Stimulated activated CD8-positive, alpha-beta memory T cell treated with anti-CD3 and anti-CD28 coated beads, Interleukin-12 subunit alpha, Interleukin-12 subunit beta, amount 100 ng/mL, for 4 hours (primary cell): ENCODE measurements at regions not wholly inside any gene's neighbourhood (a gene's known extent, or its start where the extent isn't known, plus 50 kb on each side); places are given as distances from the start of the nearest gene placed in this dataset.

Experiments used
- DNase-seq: peaks from one replicate; pipeline ENCODE4 v3.0.0-alpha.2; 2020; ENCODE audit warnings: low read depth

DNA sequence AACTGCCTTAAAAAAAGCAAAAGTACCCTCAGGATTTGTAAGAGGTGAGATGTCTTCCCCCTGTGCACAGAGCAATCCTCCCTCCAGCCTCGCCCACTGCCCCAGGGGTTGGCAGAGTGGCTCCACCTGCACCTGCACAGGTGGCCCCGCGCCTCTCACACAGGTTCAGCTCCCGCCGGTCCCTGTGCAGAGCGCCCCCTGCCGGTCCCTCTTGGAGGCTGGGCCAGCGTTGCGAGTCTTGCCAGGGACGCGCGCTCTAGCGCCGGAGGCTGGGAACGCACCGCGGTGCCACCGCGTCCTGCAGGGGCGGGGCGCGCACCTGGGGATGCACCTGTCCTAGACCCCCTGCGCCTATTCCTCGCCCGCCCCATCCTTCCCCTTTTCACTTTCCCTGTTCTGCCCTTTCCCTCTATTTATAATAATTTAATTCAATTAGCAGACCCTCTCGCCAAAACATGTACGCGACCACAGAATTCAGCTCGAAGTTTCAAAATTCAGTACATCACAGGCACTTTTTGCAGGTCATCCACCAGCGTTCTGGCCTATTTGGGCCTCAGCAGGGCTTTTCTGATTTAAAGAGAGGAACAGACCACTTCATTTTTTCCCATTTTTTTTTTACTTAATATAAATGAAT lies 618.6 kb downstream of the AACS start:
- no peak for DNase-seq

DNA sequence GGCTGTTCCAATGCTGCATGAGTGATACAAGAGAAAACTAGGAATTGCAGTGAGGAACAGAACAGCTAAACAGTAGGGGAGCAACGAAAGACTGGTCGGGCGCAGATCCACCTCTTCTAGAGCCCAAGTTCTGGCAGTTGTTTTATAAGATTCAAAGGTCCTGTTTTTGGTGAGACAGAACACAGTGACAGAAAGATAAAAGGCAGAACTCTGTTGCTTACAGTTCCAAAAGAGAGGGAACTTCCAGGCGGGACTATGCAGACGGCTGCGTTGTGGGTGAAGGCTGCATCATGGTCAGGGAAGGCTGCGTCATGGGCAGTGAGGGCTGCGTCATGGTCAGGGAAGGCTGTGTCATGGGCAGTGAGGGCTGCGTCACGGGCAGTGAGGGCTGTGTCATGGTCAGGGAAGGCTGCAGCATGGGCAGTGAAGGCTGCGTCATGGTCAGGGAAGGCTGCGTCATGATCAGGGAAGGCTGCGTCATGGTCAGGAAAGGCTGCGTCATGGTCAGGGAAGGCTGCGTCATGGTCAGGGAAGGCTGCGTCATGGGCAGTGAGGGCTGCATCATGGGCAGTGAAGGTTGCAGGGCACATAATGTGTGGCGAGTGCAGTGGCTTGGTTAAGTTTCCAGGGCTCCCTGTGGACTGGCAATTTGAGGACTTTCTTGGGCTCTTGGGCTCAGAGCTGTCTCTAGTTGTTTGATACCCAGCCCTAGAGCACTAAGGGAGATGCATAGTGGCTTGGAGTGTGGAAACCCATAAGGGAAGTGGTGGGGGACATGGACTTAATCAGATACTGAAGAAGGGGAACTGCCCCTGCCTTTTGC lies 619.9 kb downstream of the AACS start:
- no peak for DNase-seq

DNA sequence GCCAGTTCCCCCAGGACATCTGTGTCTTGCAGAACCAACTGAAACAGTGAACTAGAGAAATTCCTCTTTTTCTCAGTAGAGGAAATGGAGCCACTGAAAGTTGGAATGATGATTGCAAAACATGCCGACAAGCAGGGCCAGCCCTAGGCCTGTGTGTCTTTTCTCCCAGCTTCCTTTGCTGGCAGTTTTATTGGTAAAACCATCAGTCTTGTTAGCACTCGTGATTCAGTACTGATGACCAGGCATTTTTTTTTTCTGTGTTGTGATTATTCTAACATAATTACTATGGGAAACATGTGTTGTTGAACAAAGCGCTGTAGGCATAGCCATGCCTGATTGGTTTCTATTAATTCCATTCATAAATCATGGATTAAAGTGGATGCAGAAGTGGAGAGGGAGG lies 620.7 kb downstream of the AACS start:
- no peak for DNase-seq

DNA sequence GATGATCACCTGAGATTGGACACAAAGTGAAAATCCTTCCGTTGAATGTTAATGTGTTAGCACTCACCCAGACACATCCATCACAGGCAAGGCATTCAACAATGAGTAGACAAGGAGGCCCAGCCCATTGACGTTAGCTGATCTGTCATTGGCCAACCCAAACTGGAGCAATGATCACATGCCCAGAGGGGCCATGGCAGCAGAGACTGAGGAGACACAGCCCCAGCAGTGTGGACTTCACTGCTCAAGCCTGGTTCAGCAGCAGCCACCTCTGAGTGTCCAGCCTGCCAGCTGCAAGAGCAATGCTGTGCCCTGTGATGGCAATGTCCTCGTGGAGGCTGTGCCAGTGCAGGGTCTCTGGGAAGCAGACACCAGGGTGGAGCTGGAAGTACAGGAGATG lies 622.2 kb downstream of the AACS start:
- no peak for DNase-seq

DNA sequence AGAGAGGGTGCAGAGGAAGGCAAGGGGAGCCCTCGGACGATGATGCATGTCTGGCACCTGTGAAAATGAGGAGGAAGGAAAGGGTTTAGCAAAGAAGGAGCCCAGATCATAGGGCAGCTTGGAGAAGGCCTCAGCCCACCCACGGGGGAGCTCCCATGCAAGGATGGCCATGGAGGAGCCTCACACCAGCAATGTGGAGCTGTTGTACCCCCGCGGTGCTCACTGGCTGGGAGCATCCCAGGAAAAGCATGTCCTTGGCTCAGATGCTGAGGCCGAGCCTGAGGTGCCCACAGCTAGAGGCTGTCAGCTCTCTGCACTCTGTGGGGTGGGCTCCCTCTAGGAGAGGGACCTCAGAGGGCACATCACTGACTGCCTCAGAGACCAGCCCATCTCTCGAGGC lies 622.6 kb downstream of the AACS start:
- DNase-seq: no peak

DNA sequence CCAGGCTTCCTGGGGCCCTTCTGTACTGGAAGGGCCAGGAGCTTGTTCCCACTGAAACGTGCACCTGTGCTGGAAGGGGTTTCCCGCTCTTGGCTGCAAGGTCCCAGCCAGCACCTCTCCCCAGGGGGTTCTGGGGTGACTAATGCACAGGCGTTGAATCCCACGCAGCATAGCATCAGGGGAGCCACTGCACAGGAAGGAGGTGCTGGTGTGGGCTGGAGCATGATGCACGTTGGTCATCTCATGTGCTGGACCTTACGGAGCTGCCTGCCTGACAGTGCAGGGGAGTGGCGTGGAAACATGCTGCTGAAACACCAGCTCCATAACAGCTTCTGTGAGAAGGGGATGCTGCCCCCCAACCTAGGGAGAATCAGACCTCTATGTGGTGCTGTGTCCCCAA lies 623.0 kb downstream of the AACS start:
- no peak for DNase-seq

DNA sequence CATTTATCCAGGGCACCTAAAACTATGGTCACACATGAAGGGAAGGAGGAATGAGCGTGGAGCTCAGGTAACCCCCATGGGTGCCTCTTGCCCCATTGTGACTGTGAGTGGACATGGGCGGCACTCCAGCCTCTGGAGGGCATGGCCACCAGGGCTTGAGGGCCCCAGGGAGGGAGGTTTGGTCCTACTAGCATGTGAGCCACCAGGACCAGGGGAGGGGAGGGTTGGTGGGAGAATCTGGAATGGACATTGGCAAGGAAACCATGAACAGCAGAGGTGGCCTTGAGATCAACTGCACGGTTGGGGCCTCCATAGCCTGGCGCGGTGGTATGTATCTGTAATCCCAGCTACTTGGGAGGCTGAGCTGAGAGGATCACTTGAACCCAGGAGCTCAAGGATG lies 623.6 kb downstream of the AACS start:
- no peak for DNase-seq

DNA sequence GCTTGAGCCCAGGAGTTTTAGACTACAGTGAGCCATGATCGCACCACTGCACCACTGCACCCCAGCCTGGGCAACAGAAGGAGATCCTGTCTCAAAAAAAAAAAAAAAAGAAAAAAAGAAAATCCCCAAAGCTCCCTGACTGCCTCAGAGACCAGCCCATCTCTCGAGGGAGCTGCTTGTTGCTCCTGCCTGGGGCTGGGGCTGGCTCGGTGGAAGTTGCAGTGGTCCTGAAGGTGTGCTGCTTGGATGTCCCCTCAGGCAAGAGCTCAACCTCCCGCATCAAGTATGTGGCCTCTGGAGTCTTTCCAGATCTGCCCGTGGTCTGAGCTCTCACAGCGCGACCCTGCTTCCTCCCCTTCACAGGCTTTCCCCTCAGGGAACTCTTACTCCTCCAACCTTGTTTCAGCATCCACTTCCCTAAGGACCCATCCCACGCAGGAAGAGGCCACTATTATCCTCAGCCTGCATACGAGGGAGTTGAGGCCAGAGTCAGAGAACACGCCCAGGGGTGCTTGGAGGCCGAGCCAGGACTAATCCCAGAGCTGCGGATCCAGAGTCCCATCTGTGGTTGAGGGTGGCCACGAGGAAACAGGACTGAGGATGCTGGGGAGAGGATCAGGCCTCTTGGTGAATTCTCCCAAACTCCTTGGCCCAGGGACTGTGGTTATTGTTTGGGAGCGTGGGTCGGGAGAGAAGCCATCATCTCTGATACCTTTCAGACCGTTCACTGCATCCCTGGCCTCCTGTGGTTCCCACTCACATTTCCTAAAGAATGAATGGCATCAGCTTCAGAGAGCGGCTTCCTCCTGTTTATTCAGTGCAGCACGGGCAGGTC lies 624.6 kb downstream of the AACS start:
- DNase-seq: no peak

DNA sequence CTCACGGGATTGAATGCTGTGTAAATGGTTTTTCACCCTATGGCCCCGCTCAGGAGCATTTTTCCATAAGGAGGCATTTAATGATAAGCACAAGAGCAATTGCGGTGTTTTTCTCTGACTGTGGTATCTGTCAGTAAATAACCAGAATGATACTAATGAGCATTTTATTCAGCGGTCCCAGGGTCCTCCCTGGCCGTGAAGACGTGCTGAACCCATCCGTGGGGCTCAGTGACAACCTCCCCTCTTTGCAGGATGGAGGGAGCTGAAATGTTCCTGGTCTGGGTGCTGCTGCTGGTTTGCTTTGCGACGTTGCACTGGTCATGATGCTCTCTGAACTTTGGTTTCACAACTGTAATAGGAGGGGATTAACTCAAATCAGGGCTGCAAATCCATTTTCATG lies 625.6 kb downstream of the AACS start:
- DNase-seq: no peak

DNA sequence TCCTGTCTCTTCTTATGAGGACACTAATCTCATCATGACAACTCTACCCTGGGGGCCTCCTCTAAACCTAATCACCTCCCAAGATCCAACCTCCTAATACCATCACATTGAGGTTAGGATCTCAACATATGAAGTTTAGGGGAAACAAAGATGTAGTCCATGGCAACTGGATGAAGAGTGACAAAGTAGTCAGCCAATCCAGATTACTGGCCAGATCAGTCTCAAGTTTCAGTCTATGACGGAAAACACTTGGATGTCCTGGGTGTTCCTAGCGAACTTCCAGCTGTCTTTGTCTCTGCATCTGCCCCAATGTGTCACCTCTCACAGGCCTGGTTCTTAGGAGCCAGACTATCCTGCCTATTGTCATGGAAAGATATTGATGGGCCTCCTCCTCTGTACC lies 630.8 kb downstream of the AACS start:
- DNase-seq: no peak

DNA sequence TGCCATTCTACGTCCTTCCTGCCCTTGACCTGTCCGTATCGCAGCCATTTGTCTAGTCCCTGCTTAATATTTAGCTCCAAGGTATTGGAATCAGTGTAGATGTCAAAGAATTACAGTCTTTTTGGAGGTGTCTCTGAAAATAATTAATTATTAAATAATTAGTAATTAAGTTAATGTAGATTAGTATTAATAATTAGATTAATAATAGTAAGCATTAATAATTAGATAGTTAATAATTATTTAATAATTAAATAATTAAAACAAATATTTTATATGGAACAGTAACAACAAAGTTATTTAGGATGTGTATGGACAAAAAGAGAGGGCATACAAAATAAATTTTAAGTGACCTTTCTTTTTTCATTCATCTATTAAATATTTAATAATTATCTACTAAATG lies 639.6 kb downstream of the AACS start:
- no peak for DNase-seq

DNA sequence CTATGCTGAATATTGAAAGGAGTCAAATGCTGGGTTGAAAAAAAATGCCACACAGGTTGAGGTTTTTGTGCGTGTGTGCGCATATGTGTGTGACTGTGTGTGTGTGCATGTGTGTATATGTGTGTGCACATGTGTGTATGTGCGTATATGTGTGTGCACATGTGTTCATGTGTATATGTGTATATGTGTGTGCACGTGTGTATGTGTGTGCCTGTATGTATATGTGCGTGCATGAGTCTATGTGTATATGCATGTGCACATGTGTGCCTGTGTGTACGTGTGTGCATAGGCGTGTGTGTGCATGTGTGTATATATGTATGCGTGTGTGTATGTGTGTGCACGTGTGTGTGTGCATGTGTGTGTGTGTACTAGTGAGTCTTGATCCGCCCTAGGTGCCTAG lies 655.7 kb downstream of the AACS start:
- DNase-seq: no peak

DNA sequence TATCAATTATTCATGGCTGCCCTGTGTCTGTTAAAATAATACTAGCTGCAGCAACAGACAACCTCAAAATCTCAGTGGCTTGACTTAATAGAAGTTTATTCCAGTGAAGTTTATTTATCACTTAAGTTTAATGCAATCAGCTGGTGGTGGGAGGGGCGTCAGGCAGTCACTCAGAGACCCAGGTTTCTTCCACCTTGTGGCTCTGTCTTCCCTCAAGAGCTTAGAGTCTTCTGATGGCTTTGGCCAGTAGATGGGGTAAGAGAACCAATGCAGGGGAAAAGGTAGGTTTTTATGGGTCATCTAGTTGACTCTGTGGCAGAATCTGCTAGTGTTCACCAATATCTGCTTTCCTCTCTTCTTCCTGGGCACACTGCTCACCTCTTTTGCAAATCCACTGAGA lies 668.9 kb downstream of the AACS start:
- DNase-seq: no peak

DNA sequence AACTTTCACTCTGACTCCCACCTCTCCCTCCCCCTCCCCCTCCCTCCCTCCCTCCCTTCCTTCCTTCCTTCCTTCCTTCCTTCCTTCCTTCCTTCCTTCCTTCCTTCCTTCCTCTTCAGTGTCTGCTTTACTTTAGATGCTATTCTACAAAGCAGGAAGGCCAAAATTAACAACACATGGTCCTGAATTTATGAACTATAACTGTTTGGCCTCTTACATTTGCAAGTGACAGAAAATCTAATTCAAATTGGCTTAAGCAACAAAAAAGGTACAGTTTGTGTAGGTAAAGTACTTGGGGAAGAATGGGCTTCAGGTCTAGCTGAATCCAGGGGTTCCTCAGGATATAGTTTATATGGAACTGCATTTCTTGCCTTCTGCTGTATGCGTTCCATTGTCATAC lies 673.0 kb downstream of the AACS start:
- DNase-seq: no peak

DNA sequence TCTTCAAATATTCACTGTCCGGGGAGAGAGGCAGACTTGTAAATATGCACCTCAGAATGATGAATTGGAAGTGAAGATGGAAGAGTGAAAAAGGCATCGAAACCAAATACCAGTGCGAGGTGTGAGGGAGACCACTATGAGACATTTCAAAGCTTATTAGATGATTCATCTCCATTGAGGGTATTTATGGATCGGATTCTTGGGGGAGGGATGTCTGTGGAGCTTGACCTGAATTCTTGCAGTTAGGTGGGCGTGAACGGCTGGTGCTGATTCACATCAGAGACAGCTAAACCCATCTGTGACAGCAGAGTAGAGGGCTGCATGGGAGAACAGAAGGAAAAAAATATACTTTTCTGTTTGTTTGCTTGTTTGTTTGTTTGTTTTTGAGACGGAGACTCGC lies 677.2 kb downstream of the AACS start:
- no peak for DNase-seq

DNA sequence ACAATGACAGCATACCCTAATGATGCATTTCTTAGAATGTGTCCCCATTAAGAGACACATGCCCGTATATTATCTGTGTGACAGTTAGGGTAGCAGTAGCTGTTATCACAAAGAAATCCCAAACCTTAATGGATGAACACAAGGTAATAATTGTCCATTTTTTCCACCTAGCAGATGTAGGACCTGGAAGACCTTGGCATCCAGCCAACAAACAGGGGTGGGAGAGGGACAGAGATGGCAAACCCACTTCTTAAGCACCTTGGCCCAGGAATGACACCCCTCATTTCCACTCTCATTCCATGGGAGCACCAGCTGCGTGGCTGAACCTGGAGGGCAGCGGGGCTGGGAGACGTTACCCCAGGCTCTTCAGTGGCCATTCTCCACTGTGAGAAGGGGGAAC lies 679.0 kb downstream of the AACS start:
- DNase-seq: no peak

DNA sequence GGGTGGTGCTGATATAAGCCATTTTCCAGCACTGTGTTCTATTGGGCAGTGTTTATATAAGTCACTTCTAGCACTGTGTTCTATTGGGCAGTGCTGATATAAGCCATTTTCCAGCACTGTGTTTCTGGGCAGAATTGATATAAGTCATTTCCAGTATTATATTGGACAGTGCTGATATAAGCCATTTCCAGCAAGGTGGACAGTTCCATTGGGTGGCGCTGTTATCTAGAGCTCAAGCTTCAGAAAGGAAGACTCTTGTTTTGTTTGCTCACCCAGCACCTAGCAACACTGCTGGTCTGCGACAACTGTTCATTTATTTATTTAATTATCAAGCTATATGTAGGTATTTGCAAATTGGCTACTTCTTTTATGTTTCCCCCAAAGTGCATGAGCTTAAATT lies 690.3 kb downstream of the AACS start:
- no peak for DNase-seq

DNA sequence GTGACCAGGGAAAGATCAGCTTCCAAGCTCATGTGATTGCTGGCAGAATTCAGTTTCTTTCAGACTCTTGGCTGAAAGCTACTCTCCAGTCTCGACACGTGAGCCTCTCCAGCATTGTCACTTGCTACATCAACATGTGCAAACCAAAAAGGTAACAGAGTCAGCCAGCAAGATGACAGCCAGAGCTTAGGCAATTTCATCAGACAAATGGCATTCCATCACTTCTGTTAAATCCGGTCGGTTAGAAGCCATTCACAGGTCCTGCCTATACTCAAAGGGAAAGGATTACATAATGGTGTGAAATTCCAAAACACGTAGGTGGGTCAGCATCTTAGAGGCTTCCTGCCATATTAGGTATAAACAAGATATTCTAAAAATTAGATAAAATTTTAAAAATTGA lies 700.9 kb downstream of the AACS start:
- no peak for DNase-seq

DNA sequence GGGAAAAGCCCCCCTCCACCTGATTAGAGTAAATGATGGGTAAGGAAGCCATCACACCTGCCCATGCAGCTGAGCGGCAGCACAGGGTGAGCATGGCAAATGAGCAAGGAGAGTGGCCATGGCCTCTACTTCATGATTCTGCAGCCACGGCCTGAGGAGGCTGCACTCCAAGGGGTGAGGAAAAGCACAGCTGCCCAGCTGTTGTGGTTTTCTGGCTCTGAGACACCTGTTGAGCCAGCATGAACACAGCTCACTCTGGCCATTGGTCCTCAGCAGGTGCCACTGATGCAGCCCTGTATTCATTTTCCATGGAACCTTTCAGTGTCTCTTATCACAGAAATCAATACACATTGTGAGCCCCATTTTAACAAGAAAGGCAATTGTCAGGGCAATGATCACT lies 707.2 kb downstream of the AACS start:
- DNase-seq: no peak

DNA sequence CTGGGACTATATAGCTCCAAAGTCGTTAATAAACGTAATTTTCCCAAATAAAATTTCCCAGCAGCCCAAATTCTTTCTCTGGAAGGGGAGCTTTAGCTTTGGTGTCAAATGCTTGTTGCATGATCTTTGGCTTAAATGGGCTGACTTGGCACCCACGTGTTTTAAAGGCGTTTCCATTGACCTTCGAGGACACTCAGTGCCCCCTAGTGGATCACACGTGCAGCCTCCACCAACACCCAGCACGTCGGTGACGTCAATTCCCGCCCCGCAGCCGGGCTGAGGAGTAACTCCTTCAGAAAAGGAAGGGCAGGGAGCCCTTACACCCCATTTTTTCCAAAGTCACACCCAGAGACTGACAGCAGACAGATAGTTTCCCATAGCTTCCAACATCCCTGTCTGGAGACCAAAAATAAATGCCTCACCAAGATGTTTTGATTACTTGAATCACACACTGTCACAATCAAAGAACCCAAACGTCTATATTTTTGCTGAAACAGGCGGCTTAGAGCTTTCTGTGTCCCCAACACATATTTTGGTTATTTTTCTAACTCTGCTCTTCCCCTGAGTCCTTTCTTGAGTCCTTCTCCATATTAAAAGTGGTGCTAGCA lies 707.9 kb downstream of the AACS start:
- DNase-seq: no peak

DNA sequence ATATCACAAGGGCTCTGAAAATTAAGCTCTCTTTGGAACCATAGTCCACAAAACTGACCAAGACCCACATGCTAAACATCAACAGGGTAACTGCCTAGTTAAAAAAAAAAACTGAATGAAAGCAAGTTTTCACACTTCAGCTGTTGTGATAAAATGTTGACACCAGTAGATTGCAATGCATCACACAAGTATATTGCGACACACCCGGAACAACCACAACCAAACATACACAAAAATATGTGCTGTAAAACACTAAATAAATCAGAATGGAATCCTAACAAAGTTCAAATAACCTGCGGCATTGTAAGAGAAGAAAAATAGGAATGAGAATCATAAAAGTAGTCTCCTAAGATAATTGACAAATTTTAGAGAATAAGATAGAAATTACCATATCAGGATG lies 710.3 kb downstream of the AACS start:
- no peak for DNase-seq

DNA sequence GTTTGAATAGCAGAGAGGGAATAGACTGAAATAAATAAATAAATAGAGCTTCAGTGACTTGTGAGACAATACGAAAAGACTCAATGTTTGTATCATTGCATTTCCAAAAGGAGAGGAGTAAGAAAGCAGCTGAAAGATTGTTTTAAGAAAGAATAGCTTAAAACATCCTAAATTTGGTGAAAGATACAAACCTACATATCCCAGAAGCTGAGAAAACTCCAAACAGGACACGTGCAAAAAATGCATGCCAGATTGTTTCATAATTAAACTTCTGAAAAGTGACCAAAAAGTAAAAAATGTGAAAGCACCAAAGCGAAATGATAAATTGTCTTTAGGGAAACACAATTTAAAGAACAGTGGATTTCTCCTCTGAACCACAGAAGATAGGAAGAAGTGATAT lies 711.0 kb downstream of the AACS start:
- DNase-seq: no peak

DNA sequence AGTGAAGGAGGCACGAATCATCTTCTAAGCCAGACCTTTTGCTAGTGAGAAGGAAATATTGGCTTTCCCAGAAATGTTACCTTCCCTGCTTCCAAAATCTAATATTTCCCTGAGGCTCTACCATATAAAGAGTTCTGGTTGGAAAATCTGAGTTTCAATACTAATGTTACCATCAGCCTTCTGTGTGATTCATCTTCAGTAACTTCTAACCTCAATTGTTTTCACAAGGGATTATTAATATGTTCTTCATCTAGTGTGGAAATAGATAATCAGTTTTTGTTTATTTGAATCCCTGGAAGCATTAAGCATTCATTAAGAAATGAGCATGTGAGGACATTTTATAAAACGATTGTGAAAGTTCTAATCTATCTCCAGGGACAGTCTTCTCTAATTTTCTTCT lies 720.9 kb downstream of the AACS start:
- no peak for DNase-seq
